HG02885 (cell line): ENCODE measurements at regions not wholly inside any gene's neighbourhood (a gene's known extent, or its start where the extent isn't known, plus 50 kb on each side); places are given as distances from the start of the nearest gene placed in this dataset.
A peak's percentile ranks its signal among the peaks of the same experiment; 100 is the strongest.

ENCODE experiments used
- ATAC-seq: cut with Tn5 transposase; IDR thresholded peaks from one replicate; pipeline ENCODE4 v1.9.1; 2021; ENCODE audit warnings: mild to moderate bottlenecking; ENCODE audit not compliant: unreplicated experiment, poor library complexity

- ATAC-seq = no peak
Observed at GRCh38 chr3:124557433-124558232, 172.6 kb upstream of the UMPS start.

- no peak for ATAC-seq
Observed at GRCh38 chr3:124558991-124559845, 171.0 kb upstream of the UMPS start.

- peak; percentile 55 for ATAC-seq
Observed at GRCh38 chr3:124559846-124560574, 170.2 kb upstream of the UMPS start.

- no peak for ATAC-seq
Observed at GRCh38 chr3:124560666-124561215, 169.5 kb upstream of the UMPS start.

GRCh38 chr3:124562769-124563168 lies 167.5 kb upstream of the UMPS start:
- no peak for ATAC-seq

GRCh38 chr3:124563376-124563775 lies 166.9 kb upstream of the UMPS start:
- no peak for ATAC-seq

GRCh38 chr3:124565013-124565412 lies 165.2 kb upstream of the UMPS start:
- no peak for ATAC-seq

GRCh38 chr3:124565551-124565950 lies 164.7 kb upstream of the UMPS start:
- ATAC-seq = no peak

GRCh38 chr3:124566701-124567100 lies 163.6 kb upstream of the UMPS start:
- no peak for ATAC-seq

- ATAC-seq = no peak
Observed at GRCh38 chr3:124567179-124567578, 163.1 kb upstream of the UMPS start.

GRCh38 chr3:124569761-124570160 lies 160.5 kb upstream of the UMPS start:
- no peak for ATAC-seq

- ATAC-seq = no peak
Observed at GRCh38 chr3:124570232-124570631, 160.0 kb upstream of the UMPS start.

- ATAC-seq = no peak
Observed at GRCh38 chr3:124572851-124573405, 157.3 kb upstream of the UMPS start.

GRCh38 chr3:124574012-124574411 lies 156.2 kb upstream of the UMPS start:
- ATAC-seq = no peak

- ATAC-seq = no peak
Observed at GRCh38 chr3:124576565-124577493, 153.4 kb upstream of the UMPS start.

- ATAC-seq = peak; percentile 86
Observed at GRCh38 chr3:124577494-124578167, 152.6 kb upstream of the UMPS start.

- no peak for ATAC-seq
Observed at GRCh38 chr3:124579641-124580040, 150.6 kb upstream of the UMPS start.

- no peak for ATAC-seq
Observed at GRCh38 chr3:124582196-124582595, 148.1 kb upstream of the UMPS start.
